ENCODE measurements at regions not wholly inside any gene's neighbourhood (a gene's known extent, or its start where the extent isn't known, plus 50 kb on each side); places are given as distances from the start of the nearest gene placed in this dataset.

GRCh38 chr15:92565351-92566125 lies 90.0 kb downstream of the FAM174B start:
- DNase-seq (ENCODE audit: low read depth in 2 of 2): no peak

GRCh38 chr15:92561754-92562153 lies 93.8 kb downstream of the FAM174B start:
- no peak for DNase-seq (ENCODE audit: low read depth in 2 of 2)

GRCh38 chr15:92553317-92553716 lies 102.3 kb downstream of the FAM174B start:
- DNase-seq (ENCODE audit: low read depth in 2 of 2): no peak

GRCh38 chr15:92545996-92546395 lies 109.6 kb downstream of the FAM174B start:
- no peak for DNase-seq (ENCODE audit: low read depth in 2 of 2)

- DNase-seq (ENCODE audit: low read depth in 2 of 2): no peak
Measured at GRCh38 chr15:92541291-92542200, 114.0 kb downstream of the FAM174B start.

- DNase-seq (ENCODE audit: low read depth in 2 of 2): no peak
Measured at GRCh38 chr15:92538115-92538514, 117.5 kb downstream of the FAM174B start.

GRCh38 chr15:92533298-92533697 lies 122.3 kb downstream of the FAM174B start:
- DNase-seq (ENCODE audit: low read depth in 2 of 2): no peak

GRCh38 chr15:92531406-92531805 lies 124.2 kb downstream of the FAM174B start:
- no peak for DNase-seq (ENCODE audit: low read depth in 2 of 2)

GRCh38 chr15:92528736-92529135 lies 126.8 kb downstream of the FAM174B start:
- DNase-seq (ENCODE audit: low read depth in 2 of 2): no peak

- DNase-seq (ENCODE audit: low read depth in 2 of 2): no peak
Measured at GRCh38 chr15:92527197-92527596, 128.4 kb downstream of the FAM174B start.

- no peak for DNase-seq (ENCODE audit: low read depth in 2 of 2)
Measured at GRCh38 chr15:92525758-92526245, 129.8 kb downstream of the FAM174B start.

- no peak for DNase-seq (ENCODE audit: low read depth in 2 of 2)
Measured at GRCh38 chr15:92524874-92525565, 130.6 kb downstream of the FAM174B start.

- no peak for DNase-seq (ENCODE audit: low read depth in 2 of 2)
Measured at GRCh38 chr15:92524161-92524560, 130.5 kb downstream of the ST8SIA2 start.

GRCh38 chr15:92523176-92523575 lies 129.5 kb downstream of the ST8SIA2 start:
- DNase-seq (ENCODE audit: low read depth in 2 of 2): no peak

- DNase-seq (ENCODE audit: low read depth in 2 of 2): peak; percentile 63 to 66
Measured at GRCh38 chr15:92521624-92522008, 127.9 kb downstream of the ST8SIA2 start.

- DNase-seq (ENCODE audit: low read depth in 2 of 2): no peak
Measured at GRCh38 chr15:92520914-92521623, 127.4 kb downstream of the ST8SIA2 start.

- no peak for DNase-seq (ENCODE audit: low read depth in 2 of 2)
Measured at GRCh38 chr15:92519709-92520108, 126.0 kb downstream of the ST8SIA2 start.

All from fibroblast of skin of left biceps (primary cell).